Astrocyte (in vitro differentiated cells and primary cell): ENCODE measurements at regions not wholly inside any gene's neighbourhood (a gene's known extent, or its start where the extent isn't known, plus 50 kb on each side); places are given as distances from the start of the nearest gene placed in this dataset.

Experiments used
- DNase-seq: peaks from one replicate; pipeline ENCODE4 v3.0.0-alpha.2; 2010; ENCODE audit warnings: low read depth
- FAIRE-seq: peaks from 2 replicates; lab custom pipeline; 2011; peaks lifted over from hg19 to GRCh38; lab: Jason Lieb, UNC
- H2AFZ ChIP-seq: 2 replicates; pipeline ENCODE4 v1.6.0; 2012; ENCODE audit warnings: low read depth, low read length, inconsistent platforms
- H3K27ac ChIP-seq: 2 replicates; pipeline ENCODE4 v1.5.1; 2011; ENCODE audit warnings: low read depth, low read length, inconsistent platforms
- H3K27me3 ChIP-seq: 2 replicates; pipeline ENCODE4 v1.6.0; 2011; ENCODE audit warnings: low read length, inconsistent platforms; ENCODE audit not compliant: insufficient read depth
- H3K36me3 ChIP-seq: 2 replicates; pipeline ENCODE4 v1.5.1; 2011; ENCODE audit warnings: low read length, inconsistent platforms; ENCODE audit not compliant: insufficient read depth
- H3K4me1 ChIP-seq: 2 replicates; pipeline ENCODE4 v1.5.1; 2011; ENCODE audit warnings: low read length, inconsistent platforms; ENCODE audit not compliant: insufficient read depth
- H3K4me2 ChIP-seq: 2 replicates; pipeline ENCODE4 v1.6.0; 2012; ENCODE audit warnings: low read length, inconsistent platforms
- H3K4me3 ChIP-seq: 2 replicates; pipeline ENCODE4 v1.5.1; 2011; ENCODE audit warnings: low read depth, mild to moderate bottlenecking, low read length, inconsistent platforms; ENCODE audit not compliant: insufficient read depth
- H3K79me2 ChIP-seq: 2 replicates; pipeline ENCODE4 v1.6.0; 2012; ENCODE audit warnings: mild to moderate bottlenecking, low read length, inconsistent platforms; ENCODE audit not compliant: insufficient read depth
- H3K9ac ChIP-seq: 2 replicates; pipeline ENCODE4 v1.6.0; 2012; ENCODE audit warnings: mild to moderate bottlenecking, low read length, inconsistent platforms
- H3K9me3 ChIP-seq: 2 replicates; pipeline ENCODE4 v1.5.1; 2012; ENCODE audit warnings: low read depth, mild to moderate bottlenecking, low read length, inconsistent platforms; ENCODE audit not compliant: insufficient read depth
- H4K20me1 ChIP-seq: 2 replicates; pipeline ENCODE4 v1.6.0; 2012; ENCODE audit warnings: low read length, inconsistent platforms; ENCODE audit not compliant: insufficient read depth
- H3K27ac Mint-ChIP-seq: one replicate; pipeline ENCODE4 v1.8.0; 2021; ENCODE audit warnings: mild to moderate bottlenecking, mixed read lengths; ENCODE audit not compliant: unreplicated experiment
- H3K27me3 Mint-ChIP-seq: one replicate; pipeline ENCODE4 v1.8.0; 2021; ENCODE audit warnings: low read depth, mixed read lengths; ENCODE audit not compliant: unreplicated experiment
- H3K36me3 Mint-ChIP-seq: one replicate; pipeline ENCODE4 v1.8.0; 2021; ENCODE audit warnings: low read depth, mixed read lengths; ENCODE audit not compliant: unreplicated experiment
- H3K4me1 Mint-ChIP-seq: one replicate; pipeline ENCODE4 v1.8.0; 2021; ENCODE audit warnings: low read depth, mixed read lengths; ENCODE audit not compliant: unreplicated experiment
- H3K4me3 Mint-ChIP-seq: one replicate; pipeline ENCODE4 v1.8.0; 2021; ENCODE audit warnings: mild to moderate bottlenecking, moderate library complexity, mixed read lengths; ENCODE audit not compliant: unreplicated experiment
- H3K9me3 Mint-ChIP-seq: one replicate; pipeline ENCODE4 v1.8.0; 2021; ENCODE audit warnings: mild to moderate bottlenecking, mixed read lengths; ENCODE audit not compliant: unreplicated experiment
- CTCF ChIP-seq: IDR thresholded peaks from 2 replicates; pipeline ENCODE4 v1.5.1; 2011; ENCODE audit warnings: low read depth, mild to moderate bottlenecking, inconsistent platforms, low read length, moderate library complexity; ENCODE audit not compliant: insufficient read depth
- EZH2 ChIP-seq: IDR thresholded peaks from 2 replicates; pipeline ENCODE4 v1.6.1; 2012; ENCODE audit warnings: mild to moderate bottlenecking, low read length, inconsistent platforms; ENCODE audit not compliant: insufficient read depth

- no peak overlapping the region for H3K27ac ChIP-seq
- Mint-ChIP-seq H3K4me3 (no peak overlapping the region), H3K9me3 (no peaks in the 10 kb centered on the region), H3K27me3 (no peaks in the 10 kb centered on the region), H3K4me1 (peaks cover 3% of the 10 kb centered on the region), H3K27ac (no peak overlapping the region), H3K36me3 (no peaks in the 10 kb centered on the region)
- no peaks in the 10 kb centered on the region for H3K27me3 ChIP-seq
- no peak for FAIRE-seq
- H3K36me3 ChIP-seq, result no peaks in the 10 kb centered on the region
- H2AFZ ChIP-seq, result no peak overlapping the region
- no peaks in the 10 kb centered on the region for H4K20me1 ChIP-seq
- TF ChIP-seq EZH2 (no peak), CTCF (no peak)
- H3K9me3 ChIP-seq, result no peaks in the 10 kb centered on the region
- no peaks in the 10 kb centered on the region for H3K79me2 ChIP-seq
- no peak overlapping the region for H3K4me3 ChIP-seq
- H3K9ac ChIP-seq, result no peak overlapping the region
- H3K4me1 ChIP-seq, result no peaks in the 10 kb centered on the region
- no peak overlapping the region for H3K4me2 ChIP-seq
- no peak for DNase-seq
These were observed 1067.0 kb upstream of the MAP3K7 start for GRCh38 chr6:91653895-91654294.

- no peak overlapping the region for H3K4me2 ChIP-seq
These were observed 1066.3 kb upstream of the MAP3K7 start for GRCh38 chr6:91653076-91653723.

More at GRCh38 chr6:91653076-91653723, 1066.3 kb upstream of the MAP3K7 start:
- H3K9me3 Mint-ChIP-seq, result no peaks in the 10 kb centered on the region
- H3K27me3 Mint-ChIP-seq, result no peaks in the 10 kb centered on the region
- no peak for DNase-seq
- Histone ChIP-seq H3K79me2 (no peaks in the 10 kb centered on the region), H3K36me3 (no peaks in the 10 kb centered on the region), H3K27me3 (no peaks in the 10 kb centered on the region), H4K20me1 (no peaks in the 10 kb centered on the region), H3K27ac (no peak overlapping the region), H3K9me3 (no peaks in the 10 kb centered on the region), H2AFZ (no peak overlapping the region), H3K4me3 (no peak overlapping the region), H3K9ac (no peak overlapping the region), H3K4me1 (no peaks in the 10 kb centered on the region)
- TF ChIP-seq EZH2 (no peak), CTCF (no peak)
- no peak overlapping the region for H3K27ac Mint-ChIP-seq
- no peaks in the 10 kb centered on the region for H3K36me3 Mint-ChIP-seq
- H3K4me1 Mint-ChIP-seq, result peaks cover 3% of the 10 kb centered on the region
- no peak for FAIRE-seq
- H3K4me3 Mint-ChIP-seq, result no peak overlapping the region
